T-cell (primary cell): ENCODE measurements at regions not wholly inside any gene's neighbourhood (a gene's known extent, or its start where the extent isn't known, plus 50 kb on each side); places are given as distances from the start of the nearest gene placed in this dataset.

Experiments
- ATAC-seq, 4 experiments: fragments of 200-7000 bp in 3 of 4; fragments of 150-1000 bp in 1 of 4; cut with Tn5 transposase; replicated peaks in 1 of 4; 1 replicate in 3 of 4; 2 replicates in 1 of 4; pipeline ENCODE4 v1.10.0; 2021; ENCODE audit warnings: moderate library complexity in 3 of 4, mild to moderate bottlenecking in 2 of 4, moderate number of reproducible peaks in 1 of 4
- CTCF ChIA-PET, 2 donors: fragments of 300-600 bp; sonication (Branson Sonifier 250); formaldehyde crosslinking; loops; one replicate each; lab custom pipeline; 2022; ENCODE audit warnings: antibody characterized with exemption in 2 of 2; lab: Charles Lee
- POLR2A ChIA-PET, 2 donors: fragments of 300-600 bp; sonication (Branson Sonifier 250); formaldehyde crosslinking; loops; one replicate each; lab custom pipeline; 2022; ENCODE audit warnings: antibody characterized with exemption in 2 of 2; lab: Charles Lee
- DNase-seq, 35 experiments: peaks; one replicate each; pipeline versions ENCODE4 v3.0.0 to v3.0.0-alpha.2; 2013 to 2023
- H3K27ac ChIP-seq: one replicate; pipeline ENCODE4 v1.5.1; 2013; ENCODE audit warnings: low read length
- H3K27me3 ChIP-seq, 2 experiments: replicated peaks in 1 of 2; 1 replicate in 1 of 2; 2 replicates in 1 of 2; pipeline versions ENCODE4 v1.6.1 to v1.7.0; 2013; ENCODE audit warnings: low read length in 1 of 2, mixed read lengths in 1 of 2; ENCODE audit not compliant: control insufficient read depth in 2 of 2, insufficient read depth in 2 of 2; ENCODE audit errors: extremely low read depth in 1 of 2
- H3K36me3 ChIP-seq, 2 donors: 1 replicate in 1 of 2; 2 replicates in 1 of 2; pipeline versions ENCODE4 v1.6.1 to v1.7.0; 2013; ENCODE audit warnings: low read length in 1 of 2; ENCODE audit not compliant: control insufficient read depth in 2 of 2, insufficient read depth in 1 of 2; ENCODE audit errors: extremely low read depth in 1 of 2
- H3K4me1 ChIP-seq, 2 experiments: 1 replicate in 1 of 2; 2 replicates in 1 of 2; pipeline versions ENCODE4 v1.6.1 to v1.7.0; 2013; ENCODE audit warnings: low read length in 2 of 2, mixed read lengths in 1 of 2; ENCODE audit not compliant: insufficient read depth in 2 of 2, control insufficient read depth in 1 of 2; ENCODE audit errors: extremely low read depth in 1 of 2
- H3K4me3 ChIP-seq, 2 donors: 1 replicate in 1 of 2; 2 replicates in 1 of 2; pipeline versions ENCODE4 v1.5.1 to v1.7.0; 2013; ENCODE audit warnings: mild to moderate bottlenecking in 2 of 2, low read length in 1 of 2, moderate library complexity in 1 of 2; ENCODE audit not compliant: control insufficient read depth in 1 of 2; ENCODE audit errors: extremely low read depth in 1 of 2
- H3K9me3 ChIP-seq: 2 replicates; pipeline ENCODE4 v1.7.0; 2013
- H3K27ac Mint-ChIP-seq, 2 donors: one replicate each; pipeline ENCODE4 v1.8.0; 2020 to 2021; ENCODE audit warnings: mild to moderate bottlenecking in 2 of 2, mixed read lengths in 2 of 2
- H3K27me3 Mint-ChIP-seq, 2 donors: one replicate each; pipeline ENCODE4 v1.8.0; 2021 to 2022; ENCODE audit warnings: mixed read lengths in 2 of 2
- H3K36me3 Mint-ChIP-seq: one replicate; pipeline ENCODE4 v1.8.0; 2021; ENCODE audit warnings: mixed read lengths
- H3K4me1 Mint-ChIP-seq, 3 donors: one replicate each; pipeline ENCODE4 v1.8.0; 2020 to 2022; ENCODE audit warnings: mixed read lengths in 3 of 3, mild to moderate bottlenecking in 1 of 3
- H3K4me3 Mint-ChIP-seq, 3 donors: one replicate each; pipeline ENCODE4 v1.8.0; 2020 to 2022; ENCODE audit warnings: mild to moderate bottlenecking in 3 of 3, mixed read lengths in 3 of 3, moderate library complexity in 3 of 3
- H3K9me3 Mint-ChIP-seq, 3 donors: one replicate each; pipeline ENCODE4 v1.8.0; 2020 to 2022; ENCODE audit warnings: mixed read lengths in 3 of 3
- WGBS: methylation state at CpG from one replicate; pipeline ENCODE4 v1.1.5; 2013; ENCODE audit warnings: missing lambda C conversion rate; ENCODE audit not compliant: insufficient coverage; 5-methylcytosine and 5-hydroxymethylcytosine counted together

DNA sequence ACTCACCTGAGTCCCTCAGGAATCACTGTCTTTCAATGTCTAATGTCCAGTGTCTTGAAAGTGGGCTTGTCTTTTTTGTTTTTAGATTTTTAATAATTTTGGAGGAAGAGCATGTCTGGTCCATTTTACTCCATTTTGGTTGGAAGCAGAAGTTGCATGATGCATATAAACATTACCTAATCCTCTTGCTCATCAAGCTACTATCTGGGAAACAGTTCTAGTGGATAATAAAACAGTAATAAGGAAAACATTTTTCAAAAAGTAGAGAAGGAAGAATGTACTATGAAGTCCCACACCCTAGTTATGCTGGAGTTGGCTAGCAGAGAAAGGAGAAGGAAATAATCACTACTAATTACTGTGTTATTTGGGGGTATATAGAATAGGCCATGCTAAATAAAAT lies 263.7 kb downstream of the ETAA1 start:
- Mint-ChIP-seq H3K4me3 (no peak overlapping the region), H3K36me3 (no peaks in the 10 kb centered on the region), H3K4me1 (no peaks in the 10 kb centered on the region), H3K9me3 (peaks cover 0 to 4% (median 0%) of the 10 kb centered on the region in 3 donors), H3K27ac (no peak overlapping the region), H3K27me3 (peaks cover 0 to 2% of the 10 kb centered on the region in 2 donors)
- ChIA-PET CTCF (no interaction called here), POLR2A (no interaction called here)
- Histone ChIP-seq H3K4me3 (no peak overlapping the region), H3K9me3 (no peaks in the 10 kb centered on the region), H3K4me1 (no peaks in the 10 kb centered on the region), H3K27ac (no peak overlapping the region), H3K27me3 (no peaks in the 10 kb centered on the region), H3K36me3 (no peaks in the 10 kb centered on the region)
- DNase-seq (no peak), ATAC-seq (no peak)

GRCh38 chr2:67662222-67662621 lies 265.1 kb downstream of the ETAA1 start:
- POLR2A ChIA-PET: no interaction called here
- H3K27ac ChIP-seq: no peak overlapping the region
- ATAC-seq: no peak

GRCh38 chr2:67663776-67664175 lies 266.6 kb downstream of the ETAA1 start:
- H3K27me3 Mint-ChIP-seq: peaks cover 0 to 2% of the 10 kb centered on the region in 2 donors
- 59% methylated on average over 2 of the region's 2 CpGs for WGBS
- Histone ChIP-seq H3K27ac (no peak overlapping the region), H3K9me3 (no peaks in the 10 kb centered on the region), H3K27me3 (no peaks in the 10 kb centered on the region), H3K4me3 (no peak overlapping the region), H3K4me1 (no peaks in the 10 kb centered on the region), H3K36me3 (no peaks in the 10 kb centered on the region)
- no peaks in the 10 kb centered on the region for H3K36me3 Mint-ChIP-seq
- DNase-seq (no peak), ATAC-seq (no peak)
- H3K4me3 Mint-ChIP-seq: no peak overlapping the region
- POLR2A ChIA-PET: no interaction called here
- peaks cover 0 to 4% (median 0%) of the 10 kb centered on the region in 3 donors for H3K9me3 Mint-ChIP-seq
- no peaks in the 10 kb centered on the region for H3K4me1 Mint-ChIP-seq
- CTCF ChIA-PET: no interaction called here
- no peak overlapping the region for H3K27ac Mint-ChIP-seq

More at GRCh38 chr2:67662222-67662621, 265.1 kb downstream of the ETAA1 start:
- no peaks in the 10 kb centered on the region for H3K9me3 ChIP-seq
- H3K27me3 Mint-ChIP-seq: peaks cover 0 to 2% of the 10 kb centered on the region in 2 donors
- H3K4me1 ChIP-seq: no peaks in the 10 kb centered on the region
- H3K36me3 Mint-ChIP-seq: no peaks in the 10 kb centered on the region
- H3K4me3 ChIP-seq: no peak overlapping the region
- peaks cover 0 to 4% (median 0%) of the 10 kb centered on the region in 3 donors for H3K9me3 Mint-ChIP-seq
- no peaks in the 10 kb centered on the region for H3K4me1 Mint-ChIP-seq
- CTCF ChIA-PET: no interaction called here
- DNase-seq: no peak
- no peak overlapping the region for H3K27ac Mint-ChIP-seq
- H3K4me3 Mint-ChIP-seq: no peak overlapping the region
- no peaks in the 10 kb centered on the region for H3K36me3 ChIP-seq
- no peaks in the 10 kb centered on the region for H3K27me3 ChIP-seq

- H3K9me3 Mint-ChIP-seq: no peaks in the 10 kb centered on the region
- no peak overlapping the region for H3K27ac ChIP-seq
- no peaks in the 10 kb centered on the region for H3K27me3 ChIP-seq
- WGBS: 76% methylated on average over 2 of the region's 5 CpGs
- no peaks in the 10 kb centered on the region for H3K9me3 ChIP-seq
- ChIA-PET CTCF (no interaction called here), POLR2A (no interaction called here)
- no peak overlapping the region for H3K27ac Mint-ChIP-seq
- peaks cover 0 to 2% of the 10 kb centered on the region in 2 donors for H3K27me3 Mint-ChIP-seq
- H3K4me3 ChIP-seq: no peak overlapping the region
- no peak overlapping the region for H3K4me3 Mint-ChIP-seq
- no peaks in the 10 kb centered on the region for H3K4me1 Mint-ChIP-seq
- H3K36me3 Mint-ChIP-seq: no peaks in the 10 kb centered on the region
- no peak for ATAC-seq
- DNase-seq: no peak
- no peaks in the 10 kb centered on the region for H3K4me1 ChIP-seq
- H3K36me3 ChIP-seq: no peaks in the 10 kb centered on the region
These were observed 269.4 kb downstream of the ETAA1 start for GRCh38 chr2:67666386-67667053.

DNA sequence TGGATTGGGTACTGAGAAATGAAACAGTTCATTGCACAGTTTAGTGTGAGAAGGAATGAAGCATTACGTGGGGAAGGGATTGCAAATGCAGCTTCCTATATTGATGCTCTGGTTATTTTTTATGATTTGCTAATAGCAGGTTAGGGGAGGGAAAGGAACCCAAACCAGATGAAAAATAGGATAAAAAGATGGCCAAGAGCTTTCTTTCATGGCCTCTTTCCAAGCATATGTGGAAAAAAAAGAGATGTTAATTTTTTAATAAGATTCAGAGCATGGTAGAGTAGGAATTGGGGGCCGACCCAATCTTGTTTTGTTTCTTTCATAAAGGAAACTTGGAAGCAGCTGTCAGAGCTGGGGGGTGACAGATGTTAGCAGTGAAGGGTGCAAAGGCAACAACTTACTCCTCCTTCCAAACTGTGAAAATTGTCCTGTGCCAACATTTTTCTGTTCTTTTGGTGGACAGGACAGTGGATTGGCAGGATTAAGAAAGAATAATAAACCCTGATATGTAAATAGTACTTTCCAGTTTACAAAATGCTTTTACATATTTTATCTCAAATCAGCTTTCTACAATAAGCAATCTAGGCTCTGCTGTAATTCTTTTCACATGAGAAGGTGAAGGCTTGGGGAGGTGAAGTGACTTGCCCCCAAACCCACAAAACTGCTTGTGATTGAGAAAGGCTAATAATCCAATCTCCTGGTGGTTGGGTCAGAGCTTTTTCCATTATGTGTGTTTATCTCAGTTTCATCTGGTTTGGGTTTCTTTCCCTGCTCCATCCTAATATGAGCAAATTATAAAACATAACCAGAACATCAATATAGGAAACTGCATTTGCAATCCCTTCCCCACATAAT lies 270.1 kb downstream of the ETAA1 start:
- Histone ChIP-seq H3K36me3 (no peaks in the 10 kb centered on the region), H3K27me3 (no peaks in the 10 kb centered on the region), H3K4me3 (no peak overlapping the region), H3K27ac (no peak overlapping the region), H3K4me1 (no peaks in the 10 kb centered on the region), H3K9me3 (no peaks in the 10 kb centered on the region)
- no peak for DNase-seq
- H3K9me3 Mint-ChIP-seq: no peaks in the 10 kb centered on the region
- ChIA-PET POLR2A (no interaction called here), CTCF (no interaction called here)
- no peak overlapping the region for H3K4me3 Mint-ChIP-seq
- WGBS: 79% methylated on average over 1 of the region's 2 CpGs
- no peak overlapping the region for H3K27ac Mint-ChIP-seq
- H3K27me3 Mint-ChIP-seq: peaks cover 0 to 2% of the 10 kb centered on the region in 2 donors
- H3K36me3 Mint-ChIP-seq: no peaks in the 10 kb centered on the region
- no peaks in the 10 kb centered on the region for H3K4me1 Mint-ChIP-seq
- ATAC-seq: no peak

- no peak for ATAC-seq
- POLR2A ChIA-PET: no interaction called here
- H3K4me3 Mint-ChIP-seq: no peak overlapping the region
- H3K9me3 Mint-ChIP-seq: no peaks in the 10 kb centered on the region
- no peaks in the 10 kb centered on the region for H3K36me3 ChIP-seq
- no peaks in the 10 kb centered on the region for H3K27me3 ChIP-seq
- H3K27ac ChIP-seq: no peak overlapping the region
- no peaks in the 10 kb centered on the region for H3K4me1 Mint-ChIP-seq
- DNase-seq: no peak
- no peaks in the 10 kb centered on the region for H3K9me3 ChIP-seq
- no peak overlapping the region for H3K4me3 ChIP-seq
- H3K27me3 Mint-ChIP-seq: peaks cover 0 to 2% of the 10 kb centered on the region in 2 donors
- no peak overlapping the region for H3K27ac Mint-ChIP-seq
- CTCF ChIA-PET: no interaction called here
- H3K4me1 ChIP-seq: no peaks in the 10 kb centered on the region
- no peaks in the 10 kb centered on the region for H3K36me3 Mint-ChIP-seq
These were observed 271.4 kb downstream of the ETAA1 start for GRCh38 chr2:67668538-67668937.
